ENCODE measurements at regions not wholly inside any gene's neighbourhood (a gene's known extent, or its start where the extent isn't known, plus 50 kb on each side); places are given as distances from the start of the nearest gene placed in this dataset.

DNA sequence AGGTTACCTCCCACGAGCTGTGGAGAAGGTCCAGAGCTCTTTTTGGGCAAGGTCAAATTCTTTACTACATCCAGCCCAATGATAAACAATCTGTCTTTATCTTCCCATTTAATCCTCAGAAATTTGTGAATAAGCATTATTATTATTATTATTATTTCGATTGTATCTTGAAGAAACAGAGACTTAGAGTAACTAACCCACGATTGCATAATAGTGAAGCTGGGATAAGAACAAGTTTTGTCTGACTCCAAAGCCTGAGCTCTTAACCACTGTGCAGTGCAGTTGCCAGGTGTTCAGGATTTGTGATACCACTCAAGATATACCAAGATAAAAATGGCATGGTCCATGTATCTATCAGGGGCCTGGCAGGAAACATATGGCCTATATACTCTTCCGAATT, 166.5 kb upstream of the LDB2 start:
- TF ChIP-seq GATA3 (IDR thresholded peaks at IDR 0.05; ENCODE audit: low read depth, low read length) (no peak), GATA2 (IDR thresholded peaks at IDR 0.05; ENCODE audit: low read depth, low read length) (no peak)
